Left lung (tissue), 4 donors: ENCODE measurements at regions not wholly inside any gene's neighbourhood (a gene's known extent, or its start where the extent isn't known, plus 50 kb on each side); places are given as distances from the start of the nearest gene placed in this dataset.

ENCODE experiments used
- ATAC-seq: fragments of 200-7000 bp; cut with Tn5 transposase; one replicate; pipeline ENCODE4 v1.9.1; 2020; ENCODE audit warnings: moderate library complexity
- DNase-seq, 4 donors: peaks; one replicate each; pipeline ENCODE4 v3.0.0-alpha.2; 2013 to 2020
- H3K27ac ChIP-seq, 2 donors: fragments of 200-600 bp; sonication (generic) in 1 of 2; one replicate each; pipeline versions ENCODE4 v1.5.0 to v1.8.0; 2020 to 2021
- H3K27me3 ChIP-seq, 2 donors: fragments of 200-600 bp; sonication (generic) in 1 of 2; one replicate each; pipeline versions ENCODE4 v1.5.0 to v1.8.0; 2020 to 2021
- H3K36me3 ChIP-seq, 2 donors: fragments of 200-600 bp; sonication (generic) in 1 of 2; one replicate each; pipeline versions ENCODE4 v1.5.0 to v1.8.0; 2020 to 2021
- H3K4me1 ChIP-seq, 2 donors: fragments of 200-600 bp; one replicate each; pipeline ENCODE4 v1.8.0; 2021
- H3K4me3 ChIP-seq, 2 donors: fragments of 200-600 bp; sonication (generic) in 1 of 2; one replicate each; pipeline versions ENCODE4 v1.5.0 to v1.8.0; 2020 to 2021; ENCODE audit warnings: mild to moderate bottlenecking in 1 of 2
- H3K9me3 ChIP-seq, 2 donors: fragments of 200-600 bp; sonication (generic) in 1 of 2; one replicate each; pipeline versions ENCODE4 v1.5.0 to v1.8.0; 2020 to 2021
- intact Hi-C, 2 donors: fragments of 100-400 bp; cut with DNase I; formaldehyde crosslinking; loops; one replicate each; pipeline versions ENCODE4 v1.11.2 to v1.14.2; 2022
- TF ChIP-seq, protein P1 (sequence below), 2 donors: fragments of 200-600 bp; sonication (generic) in 1 of 2; IDR thresholded peaks; one replicate each; pipeline versions ENCODE4 v1.5.0 to v1.8.0; 2021; ENCODE audit warnings: antibody characterized with exemption in 2 of 2
- donor health status: DM: no; HTN: yes; CAD: no.
- donor health status: DM: no; HTN: no; CAD: no.

GRCh38 chrX:39137363-39137954, 336.2 kb downstream of the MID1IP1 start:
- intact Hi-C loops = no loop called here
- ATAC-seq (no peak), DNase-seq (no peak)
- Histone ChIP-seq H3K27me3 (no peaks in the 10 kb centered on the region), H3K9me3 (no peaks in the 10 kb centered on the region), H3K4me1 (no peaks in the 10 kb centered on the region), H3K4me3 (no peak overlapping the region), H3K27ac (no peak overlapping the region), H3K36me3 (no peaks in the 10 kb centered on the region)
- TF ChIP-seq, protein P1, sequence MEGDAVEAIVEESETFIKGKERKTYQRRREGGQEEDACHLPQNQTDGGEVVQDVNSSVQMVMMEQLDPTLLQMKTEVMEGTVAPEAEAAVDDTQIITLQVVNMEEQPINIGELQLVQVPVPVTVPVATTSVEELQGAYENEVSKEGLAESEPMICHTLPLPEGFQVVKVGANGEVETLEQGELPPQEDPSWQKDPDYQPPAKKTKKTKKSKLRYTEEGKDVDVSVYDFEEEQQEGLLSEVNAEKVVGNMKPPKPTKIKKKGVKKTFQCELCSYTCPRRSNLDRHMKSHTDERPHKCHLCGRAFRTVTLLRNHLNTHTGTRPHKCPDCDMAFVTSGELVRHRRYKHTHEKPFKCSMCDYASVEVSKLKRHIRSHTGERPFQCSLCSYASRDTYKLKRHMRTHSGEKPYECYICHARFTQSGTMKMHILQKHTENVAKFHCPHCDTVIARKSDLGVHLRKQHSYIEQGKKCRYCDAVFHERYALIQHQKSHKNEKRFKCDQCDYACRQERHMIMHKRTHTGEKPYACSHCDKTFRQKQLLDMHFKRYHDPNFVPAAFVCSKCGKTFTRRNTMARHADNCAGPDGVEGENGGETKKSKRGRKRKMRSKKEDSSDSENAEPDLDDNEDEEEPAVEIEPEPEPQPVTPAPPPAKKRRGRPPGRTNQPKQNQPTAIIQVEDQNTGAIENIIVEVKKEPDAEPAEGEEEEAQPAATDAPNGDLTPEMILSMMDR (IDR thresholded peaks at IDR 0.05) = no peak

DNA sequence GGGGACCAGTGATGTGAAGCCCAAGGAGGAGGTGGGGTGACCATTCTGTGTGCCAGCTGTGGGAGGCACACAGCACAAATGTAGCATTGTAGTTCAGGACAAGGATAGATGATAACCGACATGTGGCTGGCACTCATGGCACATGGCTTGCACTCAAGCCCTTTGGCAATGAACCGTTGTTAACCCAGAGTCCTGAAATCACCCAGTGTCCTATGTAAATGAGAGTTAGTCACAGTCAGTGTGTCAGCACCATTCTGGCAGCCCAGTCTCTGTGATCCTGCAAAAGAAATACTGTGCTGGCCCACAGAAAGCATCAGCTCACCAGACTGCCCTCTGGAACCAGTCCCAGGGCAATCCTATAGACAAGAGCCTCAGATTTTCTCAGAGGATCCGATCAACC, 339.3 kb downstream of the MID1IP1 start:
- no peaks in the 10 kb centered on the region for H3K4me1 ChIP-seq
- ATAC-seq (no peak), DNase-seq (no peak)
- H3K4me3 ChIP-seq = no peak overlapping the region
- no peaks in the 10 kb centered on the region for H3K36me3 ChIP-seq
- no peaks in the 10 kb centered on the region for H3K9me3 ChIP-seq
- intact Hi-C loops = no loop called here
- no peak overlapping the region for H3K27ac ChIP-seq
- TF ChIP-seq, protein P1 (IDR thresholded peaks at IDR 0.05) = no peak
- H3K27me3 ChIP-seq = no peaks in the 10 kb centered on the region

DNA sequence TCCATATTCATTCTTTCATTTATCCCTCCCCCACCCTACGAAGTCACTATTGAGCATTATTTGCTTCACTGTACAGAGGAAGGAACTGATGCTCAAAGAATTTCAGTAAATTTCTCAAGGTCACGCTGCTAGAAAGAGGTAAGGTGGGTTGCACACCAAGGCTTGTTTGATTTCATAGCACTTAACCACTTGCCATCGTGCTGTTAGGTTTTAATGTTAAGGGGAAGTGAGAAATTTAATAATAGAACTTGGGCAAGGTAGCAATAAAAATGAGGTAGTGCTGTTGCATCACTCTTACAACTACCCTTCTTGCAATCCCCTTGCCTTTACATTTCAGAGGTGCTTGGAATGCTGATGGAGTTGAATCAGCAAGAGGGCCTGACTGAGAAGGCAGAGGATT, 343.1 kb downstream of the MID1IP1 start:
- intact Hi-C loops = no loop called here
- DNase-seq = no peak
- Histone ChIP-seq H3K9me3 (no peaks in the 10 kb centered on the region), H3K36me3 (no peaks in the 10 kb centered on the region), H3K4me3 (no peak overlapping the region), H3K4me1 (peaks cover 0 to 7% of the 10 kb centered on the region in 2 donors), H3K27ac (peak overlapping the region in 1 of 2 donors; percentile 52), H3K27me3 (no peaks in the 10 kb centered on the region)
- ATAC-seq = no peak
- TF ChIP-seq, protein P1 (IDR thresholded peaks at IDR 0.05) = no peak

DNA sequence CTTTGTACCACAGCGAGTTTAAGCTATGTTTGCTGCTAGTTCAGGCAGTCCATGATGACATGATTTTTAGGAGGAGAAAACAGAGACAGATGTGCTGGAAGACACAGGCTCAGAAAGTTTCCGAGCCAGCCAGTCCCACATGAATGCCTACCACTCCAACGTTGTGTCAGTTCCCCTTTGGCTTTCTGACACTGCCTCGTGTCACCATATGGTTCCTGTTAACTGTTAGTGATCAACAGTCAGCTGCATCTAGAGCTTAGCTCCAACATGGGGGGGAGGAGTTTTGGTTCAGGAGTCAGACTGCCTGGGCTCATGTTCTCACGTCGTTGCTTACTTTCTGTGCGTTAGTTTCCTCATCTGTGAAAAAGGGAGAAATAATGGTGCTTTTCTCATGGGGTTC, 343.7 kb downstream of the MID1IP1 start:
- intact Hi-C loops = no loop called here
- peak overlapping the region in 1 of 2 donors; percentile 52 for H3K27ac ChIP-seq
- TF ChIP-seq, protein P1 (IDR thresholded peaks at IDR 0.05) = no peak
- no peak overlapping the region for H3K4me3 ChIP-seq
- peaks cover 0 to 11% of the 10 kb centered on the region in 2 donors for H3K4me1 ChIP-seq
- DNase-seq (no peak), ATAC-seq (peak; percentile 49)
- no peaks in the 10 kb centered on the region for H3K27me3 ChIP-seq
- no peaks in the 10 kb centered on the region for H3K36me3 ChIP-seq
- H3K9me3 ChIP-seq = no peaks in the 10 kb centered on the region

DNA sequence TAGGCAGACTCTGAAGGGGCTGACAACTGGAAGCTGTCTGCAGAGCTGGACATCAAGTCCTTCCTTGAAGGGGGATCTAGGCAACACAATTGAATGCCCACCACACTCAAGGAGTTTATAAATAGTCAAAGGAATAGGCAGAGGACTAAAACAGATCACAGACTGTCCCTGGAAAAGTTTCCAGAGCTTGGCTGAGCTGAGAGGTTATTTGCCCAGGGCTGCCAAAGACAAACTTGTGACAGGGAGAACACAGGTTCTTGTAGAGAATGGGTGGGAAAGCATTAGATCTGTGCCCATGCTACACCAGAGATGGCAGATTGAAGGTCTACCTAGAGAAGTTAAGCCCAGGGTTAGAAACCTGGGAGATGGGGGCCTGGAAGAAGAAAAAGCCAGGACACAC, 344.6 kb downstream of the MID1IP1 start:
- Histone ChIP-seq H3K36me3 (no peaks in the 10 kb centered on the region), H3K27ac (no peak overlapping the region), H3K4me1 (peaks cover 0 to 11% of the 10 kb centered on the region in 2 donors), H3K27me3 (no peaks in the 10 kb centered on the region), H3K4me3 (no peak overlapping the region), H3K9me3 (no peaks in the 10 kb centered on the region)
- DNase-seq = no peak
- ATAC-seq = no peak
- intact Hi-C loops = no loop called here
- TF ChIP-seq, protein P1 (IDR thresholded peaks at IDR 0.05) = no peak
